ENCODE measurements at regions not wholly inside any gene's neighbourhood (a gene's known extent, or its start where the extent isn't known, plus 50 kb on each side); places are given as distances from the start of the nearest gene placed in this dataset.
A peak's percentile ranks its signal among the peaks of the same experiment; 100 is the strongest.

DNA sequence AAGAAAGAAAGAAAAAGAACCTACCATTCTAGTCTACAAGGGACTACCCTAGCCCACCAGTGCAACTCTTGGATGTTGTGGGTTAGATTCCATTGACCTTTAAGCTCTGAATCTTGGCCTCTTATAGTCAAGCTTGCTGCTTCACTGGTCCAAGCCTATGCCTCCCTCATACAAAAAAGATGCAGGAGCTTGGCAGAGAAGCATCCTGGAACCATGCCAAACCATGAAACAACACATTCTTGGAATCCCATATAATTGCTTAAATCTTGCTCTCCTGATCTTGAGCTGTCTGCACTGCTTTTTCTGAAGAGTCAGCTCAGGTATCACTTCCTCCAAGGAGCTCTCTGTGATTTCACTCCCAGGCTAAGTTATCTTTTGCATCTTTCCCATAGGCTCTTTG lies 117.9 kb upstream of the GPR139 start:
- ChIA-PET CTCF (interaction anchor here (0.9 kb wide), 1 partner anchor 9 kb away, joined by 6 read pairs; no protein-coding TSS in a partner anchor), POLR2A (no interaction called here)
- ATAC-seq (no peak), FAIRE-seq (no peak), DNase-seq (ENCODE audit: low read depth in 1 of 2, low spot score in 1 of 2) (no peak)
- Histone ChIP-seq H3K9me3 (no peaks in the 10 kb centered on the region), H3K4me2 (no peak overlapping the region), H3K4me3 (no peak overlapping the region), H3K4me1 (no peaks in the 10 kb centered on the region), H3K27ac (no peak overlapping the region)
- no peak for TF ChIP-seq CHD2 (IDR thresholded peaks at IDR 0.05; ENCODE audit: low read length, partially characterized antibody)
- TF ChIP-seq, protein P1, sequence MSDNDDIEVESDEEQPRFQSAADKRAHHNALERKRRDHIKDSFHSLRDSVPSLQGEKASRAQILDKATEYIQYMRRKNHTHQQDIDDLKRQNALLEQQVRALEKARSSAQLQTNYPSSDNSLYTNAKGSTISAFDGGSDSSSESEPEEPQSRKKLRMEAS (IDR thresholded peaks at IDR 0.05) = no peak

DNA sequence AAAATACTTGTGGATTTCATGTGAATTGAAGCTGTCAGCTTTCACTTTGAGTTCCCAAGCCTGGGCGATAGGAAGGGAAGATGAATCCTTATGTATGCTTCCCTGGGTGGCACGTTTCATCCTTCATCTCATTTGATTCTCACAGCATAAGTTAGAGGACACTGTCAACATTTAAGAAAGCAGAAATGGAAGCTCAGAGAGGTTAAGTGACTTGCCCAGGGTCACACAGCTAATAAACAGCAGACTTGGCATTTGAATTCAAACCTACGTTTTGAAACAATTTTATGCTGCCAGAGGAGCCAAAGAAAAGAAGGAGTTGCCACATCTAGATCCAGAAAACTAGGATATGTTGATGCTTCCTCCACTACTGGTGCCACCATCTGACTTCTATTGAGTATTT lies 108.3 kb upstream of the GPR139 start:
- POLR2A ChIA-PET = no interaction called here

GRCh38 chr16:20181416-20181815 lies 107.7 kb upstream of the GPR139 start:
- Histone ChIP-seq H3K4me1 (no peaks in the 10 kb centered on the region), H3K4me2 (no peak overlapping the region), H3K27ac (no peak overlapping the region), H3K9me3 (no peaks in the 10 kb centered on the region), H3K4me3 (no peak overlapping the region)
- ChIA-PET POLR2A (no interaction called here), CTCF (interaction anchor here (0.7 kb wide), 1 partner anchor 24 kb away, joined by 3 read pairs; no protein-coding TSS in a partner anchor)
- ATAC-seq (0 out of 6 replicates have a peak, but pooled peaks of 1 of the 2 experiments have one; percentile 30), DNase-seq (ENCODE audit: low read depth in 1 of 2, low spot score in 1 of 2) (peak in 1 of 2 experiments; percentile 17), FAIRE-seq (no peak)
- 0% methylated on average over 4 of the region's 4 CpGs for WGBS (ENCODE audit: missing lambda C conversion rate)
- TF ChIP-seq EP300 (IDR thresholded peaks at IDR 0.05) = no peak
- no peak for TF ChIP-seq GATA3 (IDR thresholded peaks at IDR 0.05; ENCODE audit: borderline replicate concordance)
- no peak for TF ChIP-seq RAD21 (conservative IDR thresholded peaks at IDR 0.05 in 1 of 2, IDR thresholded peaks at IDR 0.05 in 1 of 2)
- TF ChIP-seq KDM5A (IDR thresholded peaks at IDR 0.05) = no peak
- TF ChIP-seq MYC (IDR thresholded peaks at IDR 0.05; ENCODE audit: borderline replicate concordance, low read length) = no peak

More for the DNA sequence above, 108.3 kb upstream of the GPR139 start:
- DNase-seq (ENCODE audit: low read depth in 1 of 2, low spot score in 1 of 2) = no peak
- Histone ChIP-seq H3K4me3 (no peak overlapping the region), H3K4me2 (no peak overlapping the region), H3K4me1 (no peaks in the 10 kb centered on the region), H3K9me3 (no peaks in the 10 kb centered on the region), H3K27ac (no peak overlapping the region)
- WGBS (ENCODE audit: missing lambda C conversion rate) = 1% methylated on average over 3 of the region's 3 CpGs
- TF ChIP-seq PBX3 (IDR thresholded peaks at IDR 0.05) (no peak), HEYL (CRISPR knock-in tag; IDR thresholded peaks at IDR 0.05) (no peak), HOXA7 (CRISPR knock-in tag; IDR thresholded peaks at IDR 0.05) (no peak)
- no peak for ATAC-seq
- no peak for FAIRE-seq
- CTCF ChIA-PET = interaction anchor here (0.7 kb wide), 1 partner anchor 25 kb away, joined by 3 read pairs; no protein-coding TSS in a partner anchor

- WGBS (ENCODE audit: missing lambda C conversion rate) = 2% methylated on average over 5 of the region's 5 CpGs
- CTCF ChIA-PET = no interaction called here
- TF ChIP-seq EP300 (IDR thresholded peaks at IDR 0.05) = no peak
- no peak for TF ChIP-seq HES2 (IDR thresholded peaks at IDR 0.05)
- TF ChIP-seq KDM5A (IDR thresholded peaks at IDR 0.05) = no peak
- no peak for TF ChIP-seq CBX2 (IDR thresholded peaks at IDR 0.05; ENCODE audit: borderline replicate concordance, low read depth)
- no peak for TF ChIP-seq ZSCAN20 (CRISPR knock-in tag; IDR thresholded peaks at IDR 0.05)
- TF ChIP-seq RARB (CRISPR knock-in tag; IDR thresholded peaks at IDR 0.05) = no peak
- no peak for TF ChIP-seq CHD4 (IDR thresholded peaks at IDR 0.05; ENCODE audit: borderline replicate concordance)
- no peak for TF ChIP-seq NFE2L2 (conservative IDR thresholded peaks at IDR 0.05; ENCODE audit: low read length)
- TF ChIP-seq PBX3 (IDR thresholded peaks at IDR 0.05) = no peak
- no peak for TF ChIP-seq ATOH8 (CRISPR knock-in tag; IDR thresholded peaks at IDR 0.05; ENCODE audit: low read depth)
- no peak for TF ChIP-seq RAD21 (conservative IDR thresholded peaks at IDR 0.05 in 1 of 2, IDR thresholded peaks at IDR 0.05 in 1 of 2)
- TF ChIP-seq HOXA7 (CRISPR knock-in tag; IDR thresholded peaks at IDR 0.05) = no peak
- TF ChIP-seq ZC3H11A (IDR thresholded peaks at IDR 0.05) = no peak
- no peak for TF ChIP-seq HDAC2 (IDR thresholded peaks at IDR 0.05)
- TF ChIP-seq CEBPB (IDR thresholded peaks at IDR 0.05) = no peak
- TF ChIP-seq FOSL2 (IDR thresholded peaks at IDR 0.05) = no peak
- no peak for TF ChIP-seq FOSL2 (CRISPR knock-in tag; IDR thresholded peaks at IDR 0.05)
- no peak for TF ChIP-seq RCOR1 (IDR thresholded peaks at IDR 0.05; ENCODE audit: low read depth, low read length)
Measured at GRCh38 chr16:20178297-20178696, 104.6 kb upstream of the GPR139 start.

More at GRCh38 chr16:20178297-20178696, 104.6 kb upstream of the GPR139 start:
- DNase-seq (ENCODE audit: low read depth in 1 of 2, low spot score in 1 of 2) = no peak
- no peak overlapping the region for H3K27ac ChIP-seq
- POLR2A ChIA-PET = no interaction called here
- H3K4me2 ChIP-seq = no peak overlapping the region
- ATAC-seq = no peak
- no peak for FAIRE-seq
- no peak overlapping the region for H3K4me3 ChIP-seq
- no peaks in the 10 kb centered on the region for H3K9me3 ChIP-seq
- H3K4me1 ChIP-seq = no peaks in the 10 kb centered on the region

Measured in A549 (cell line).